NCI-H1694 treated with DMSO at 0.1 percent for 48 hours (cell line): ENCODE measurements at regions not wholly inside any gene's neighbourhood (a gene's known extent, or its start where the extent isn't known, plus 50 kb on each side); places are given as distances from the start of the nearest gene placed in this dataset.
"Not testable (repeated sequence)": the region's sequence is repeated elsewhere in the genome, so short reads cannot be mapped to it uniquely, and the experiment has no call there.

ENCODE experiments used
- DNase-seq: peaks from one replicate; lab custom pipeline; 2025; lab: John Stamatoyannopoulos, UW

DNA sequence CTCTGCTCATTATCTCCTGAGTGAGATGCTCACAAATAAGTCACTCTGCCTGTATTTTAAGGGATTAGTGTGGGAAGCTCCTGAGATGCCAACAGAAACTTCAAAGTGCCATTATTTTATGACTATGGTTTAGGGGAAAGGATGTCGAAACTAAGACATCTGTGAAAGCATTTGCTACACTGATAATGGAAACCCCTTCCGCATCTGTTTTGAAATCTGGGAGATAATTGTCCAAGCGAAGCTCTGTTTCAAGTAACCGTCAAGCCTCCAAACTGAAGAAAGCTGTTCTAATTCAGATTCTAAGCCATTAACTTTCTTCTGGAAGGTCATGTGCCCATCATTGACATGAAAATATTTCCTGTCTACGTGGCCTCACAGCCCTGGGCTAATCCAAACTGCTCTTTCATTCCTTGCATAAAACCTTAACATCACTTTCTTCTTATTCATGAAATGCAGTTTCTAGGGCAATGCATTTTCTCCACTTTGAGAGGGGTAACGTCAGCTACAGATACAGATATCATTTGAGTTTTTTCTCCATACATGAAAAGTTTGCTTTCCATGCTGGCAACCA lies 932.0 kb downstream of the C6orf118 start:
- no peak for DNase-seq

DNA sequence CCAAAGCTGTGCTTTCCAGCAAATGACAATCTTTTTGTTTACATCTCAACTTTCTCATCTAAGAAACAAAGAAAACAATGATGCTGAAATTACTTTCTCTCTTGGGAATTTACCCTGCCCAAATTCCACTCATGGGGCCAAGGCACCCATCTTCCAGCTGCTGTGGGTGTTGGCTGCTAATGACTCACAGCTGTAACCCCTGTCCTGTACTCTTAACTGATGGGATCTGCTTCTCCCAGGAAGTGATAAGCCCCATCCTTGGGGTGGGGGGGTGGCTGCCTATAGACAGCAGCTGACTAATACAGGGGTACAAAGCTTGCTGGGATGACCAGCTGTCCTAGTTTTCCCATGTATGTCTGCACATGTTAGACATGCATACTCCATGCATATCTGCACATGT lies 938.6 kb downstream of the C6orf118 start:
- DNase-seq: no peak

GRCh38 chr6:164359441-164359840 lies 944.9 kb downstream of the QKI start:
- DNase-seq: no peak

- no peak for DNase-seq
Observed at GRCh38 chr6:164359036-164359435, 944.5 kb downstream of the QKI start.

GRCh38 chr6:164356814-164357213 lies 942.3 kb downstream of the QKI start:
- DNase-seq: no peak

- DNase-seq: no peak
Observed at GRCh38 chr6:164347455-164347854, 932.9 kb downstream of the QKI start.

- DNase-seq: no peak
Observed at GRCh38 chr6:164346631-164347030, 932.1 kb downstream of the QKI start.

DNA sequence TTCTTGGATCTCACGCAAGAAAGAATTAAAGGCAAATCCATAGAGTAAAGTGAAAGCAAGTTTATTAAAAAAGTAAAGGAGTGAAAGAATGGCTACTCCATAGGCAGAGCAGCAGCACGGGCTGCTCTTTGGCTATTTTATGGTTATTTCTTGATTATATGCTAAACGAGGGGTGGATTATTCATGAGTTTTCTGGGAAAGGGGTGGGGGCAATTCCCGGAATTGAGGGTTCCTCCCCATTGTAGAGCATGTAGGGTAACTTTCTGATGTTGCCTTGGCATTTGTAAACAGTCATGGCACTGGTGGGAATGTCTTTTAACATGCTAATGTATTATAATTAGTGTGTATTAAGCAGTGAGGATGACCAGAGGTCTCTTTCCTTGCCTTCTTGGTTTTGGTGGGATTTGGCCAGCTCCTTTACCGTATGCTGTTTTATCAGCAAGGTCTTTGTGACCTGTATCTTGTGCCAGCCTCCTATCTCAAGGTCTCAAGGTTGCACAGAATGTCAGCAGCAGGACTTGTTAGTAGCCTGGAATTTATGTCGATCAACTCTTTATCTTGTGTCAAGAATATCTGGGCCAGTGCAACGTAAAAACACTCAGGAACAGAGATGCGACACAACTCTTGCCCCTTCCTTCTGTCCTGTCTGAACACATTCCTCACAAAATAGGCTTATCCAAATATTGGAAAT lies 931.4 kb downstream of the QKI start:
- DNase-seq: no peak

- DNase-seq: no peak
Observed at GRCh38 chr6:164345327-164345726, 930.8 kb downstream of the QKI start.

DNA sequence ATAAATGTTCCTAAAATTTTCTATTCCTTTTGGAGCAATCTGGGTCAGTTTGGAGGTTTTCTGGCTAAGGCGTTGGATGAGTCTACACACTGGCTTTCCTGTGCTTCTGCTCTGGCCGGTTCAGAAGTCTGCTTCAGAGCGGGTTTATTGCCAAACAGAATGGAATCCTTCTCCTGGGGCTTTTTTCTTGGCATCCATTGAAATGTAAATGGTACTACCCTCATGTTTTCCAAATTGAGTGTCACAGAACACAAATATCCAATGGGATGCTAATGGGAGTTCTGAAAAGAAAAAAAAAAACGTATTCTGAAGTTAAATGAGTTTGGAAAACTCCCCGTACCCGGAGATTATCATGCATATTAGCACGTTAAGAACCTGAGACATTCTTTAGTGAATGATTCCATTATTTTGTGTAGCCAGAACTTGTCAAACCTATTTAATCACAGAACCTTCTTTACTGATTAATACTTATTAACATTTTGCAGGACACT lies 930.3 kb downstream of the QKI start:
- no peak for DNase-seq

GRCh38 chr6:164339442-164339841 lies 924.9 kb downstream of the QKI start:
- not testable (repeated sequence) for DNase-seq

DNA sequence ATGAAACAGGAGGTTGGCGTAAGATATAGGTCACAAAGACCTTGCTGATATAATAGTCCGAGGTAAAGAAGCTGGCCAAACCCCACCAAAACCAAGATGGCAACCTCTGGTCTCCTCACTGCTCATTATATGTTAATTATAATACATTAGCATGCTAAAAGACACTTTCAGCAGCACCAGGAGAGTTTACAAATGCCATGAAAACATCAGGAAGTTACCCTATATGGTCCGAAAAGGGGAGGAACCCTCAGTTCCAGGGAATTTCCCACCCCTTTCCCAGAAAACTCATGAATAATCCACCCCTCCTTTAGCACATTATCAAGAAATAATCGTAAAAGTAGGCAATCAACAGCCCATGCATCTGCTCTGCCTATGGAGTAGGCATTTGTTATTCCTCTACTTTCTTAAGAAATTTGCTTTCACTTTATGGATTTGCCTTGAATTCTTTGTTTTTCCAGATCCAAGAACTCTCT lies 923.4 kb downstream of the QKI start:
- no peak for DNase-seq

- DNase-seq: no peak
Observed at GRCh38 chr6:164337024-164337924, 922.8 kb downstream of the QKI start.

DNA sequence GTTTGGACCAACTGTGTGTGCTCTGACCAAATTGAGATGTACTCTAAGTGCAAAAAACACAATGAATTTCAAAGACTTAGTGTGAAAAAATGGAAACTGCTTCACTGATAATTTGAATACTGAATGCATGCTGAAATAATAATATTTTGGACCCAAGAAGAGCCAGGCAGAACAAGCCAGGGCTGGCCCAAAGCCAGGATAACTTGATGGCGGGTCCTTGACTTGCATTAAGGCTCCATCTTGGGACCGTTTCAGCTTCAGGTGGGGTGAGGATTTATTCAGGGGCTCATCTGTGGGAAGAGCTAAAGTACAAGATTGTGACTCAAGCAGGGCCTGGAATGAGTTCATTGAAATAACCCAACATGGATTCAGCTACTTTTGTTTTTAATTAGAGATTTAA lies 921.9 kb downstream of the QKI start:
- no peak for DNase-seq

DNA sequence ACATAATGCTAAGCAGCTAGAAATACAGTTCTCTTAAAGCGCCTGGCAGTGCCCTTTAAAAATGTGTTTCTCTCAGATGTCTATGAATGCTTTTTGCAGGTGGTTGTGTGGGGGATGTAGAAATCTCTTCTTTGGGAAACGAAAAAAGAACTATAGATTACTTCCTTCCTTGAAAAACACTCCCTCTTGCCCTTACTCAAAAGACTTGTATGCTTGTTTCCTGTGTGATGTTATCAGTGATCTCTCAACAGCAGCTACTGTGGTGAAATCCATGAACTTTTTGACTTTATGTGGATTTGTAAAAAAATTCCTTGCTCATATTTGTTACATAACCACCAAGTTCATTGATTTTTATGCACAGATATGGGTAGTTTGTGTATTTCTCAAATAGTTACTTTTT lies 916.5 kb downstream of the QKI start:
- DNase-seq: no peak

DNA sequence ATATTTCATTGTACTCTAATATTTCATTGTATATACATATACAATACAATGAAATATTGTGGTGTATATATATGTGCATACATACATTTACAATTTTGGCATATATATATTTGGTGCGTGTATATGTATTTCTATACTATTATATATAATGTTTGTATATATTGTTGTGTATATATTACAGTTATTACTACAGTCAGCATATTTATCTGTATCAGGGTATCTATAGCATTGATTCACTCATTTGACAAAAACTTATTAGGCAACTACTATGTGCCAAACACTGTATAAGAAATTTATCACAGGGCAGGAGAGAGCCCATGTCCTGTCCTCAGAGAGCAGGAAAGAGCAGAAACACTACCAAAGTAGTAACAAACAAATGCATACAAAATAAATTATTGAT lies 910.6 kb downstream of the QKI start:
- no peak for DNase-seq

GRCh38 chr6:164322533-164322932 lies 908.0 kb downstream of the QKI start:
- no peak for DNase-seq

DNA sequence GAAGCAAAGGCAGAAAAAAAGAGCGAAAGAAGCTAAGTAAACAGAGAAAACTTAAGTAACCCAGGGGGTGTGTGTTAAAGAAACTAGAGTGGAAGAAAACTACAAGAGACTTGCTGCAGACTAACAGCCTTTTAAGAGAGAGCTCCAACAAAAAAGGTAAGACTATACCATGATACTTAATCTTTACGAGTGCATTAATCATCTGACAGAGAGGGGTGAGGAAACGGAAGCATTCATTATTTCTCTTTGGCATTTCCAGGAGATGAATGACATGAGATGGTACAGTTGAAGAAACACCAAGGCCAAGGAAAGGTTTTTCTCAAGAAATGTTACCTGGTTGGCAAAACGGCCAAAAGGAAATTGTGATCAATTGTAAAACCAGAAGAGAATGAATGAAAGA lies 906.8 kb downstream of the QKI start:
- DNase-seq: no peak

DNA sequence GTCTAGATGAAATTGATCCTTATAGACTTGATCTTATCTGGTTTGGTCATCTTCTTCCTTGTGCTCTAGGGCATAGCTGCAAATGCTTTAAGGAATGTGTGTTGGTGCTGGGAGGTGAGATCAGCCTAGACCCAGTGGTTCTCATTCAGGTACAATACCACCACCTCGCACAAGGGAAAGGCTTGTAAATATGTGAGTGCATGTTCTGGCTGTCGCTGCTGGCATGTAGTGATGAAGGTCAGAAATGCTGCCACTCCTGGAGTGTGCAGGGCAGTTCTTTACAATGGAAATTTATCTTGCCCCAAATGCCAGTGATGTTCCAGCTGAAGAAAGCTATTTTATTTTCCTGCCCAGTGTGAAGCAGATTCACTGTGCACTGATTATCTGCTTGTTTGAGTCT lies 900.9 kb downstream of the QKI start:
- no peak for DNase-seq

DNA sequence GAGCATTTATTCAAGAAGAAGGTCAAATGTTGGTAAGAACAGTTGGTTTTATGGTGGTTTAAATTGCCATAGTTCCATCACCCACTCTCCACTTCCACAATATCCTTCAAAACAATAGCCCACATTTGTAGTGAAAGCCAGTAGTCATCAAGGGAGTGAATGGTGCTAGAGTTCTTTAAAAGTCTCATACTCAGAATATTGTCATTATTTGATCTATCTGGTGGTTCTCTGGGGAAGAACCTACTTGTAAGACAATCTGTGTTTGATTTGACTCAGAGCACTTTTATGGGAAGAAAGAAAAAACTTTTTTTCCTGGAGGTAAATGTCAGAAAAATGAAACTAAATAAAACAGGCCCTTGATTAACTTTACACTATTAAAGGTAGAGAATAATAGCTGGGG lies 893.8 kb downstream of the QKI start:
- no peak for DNase-seq

DNA sequence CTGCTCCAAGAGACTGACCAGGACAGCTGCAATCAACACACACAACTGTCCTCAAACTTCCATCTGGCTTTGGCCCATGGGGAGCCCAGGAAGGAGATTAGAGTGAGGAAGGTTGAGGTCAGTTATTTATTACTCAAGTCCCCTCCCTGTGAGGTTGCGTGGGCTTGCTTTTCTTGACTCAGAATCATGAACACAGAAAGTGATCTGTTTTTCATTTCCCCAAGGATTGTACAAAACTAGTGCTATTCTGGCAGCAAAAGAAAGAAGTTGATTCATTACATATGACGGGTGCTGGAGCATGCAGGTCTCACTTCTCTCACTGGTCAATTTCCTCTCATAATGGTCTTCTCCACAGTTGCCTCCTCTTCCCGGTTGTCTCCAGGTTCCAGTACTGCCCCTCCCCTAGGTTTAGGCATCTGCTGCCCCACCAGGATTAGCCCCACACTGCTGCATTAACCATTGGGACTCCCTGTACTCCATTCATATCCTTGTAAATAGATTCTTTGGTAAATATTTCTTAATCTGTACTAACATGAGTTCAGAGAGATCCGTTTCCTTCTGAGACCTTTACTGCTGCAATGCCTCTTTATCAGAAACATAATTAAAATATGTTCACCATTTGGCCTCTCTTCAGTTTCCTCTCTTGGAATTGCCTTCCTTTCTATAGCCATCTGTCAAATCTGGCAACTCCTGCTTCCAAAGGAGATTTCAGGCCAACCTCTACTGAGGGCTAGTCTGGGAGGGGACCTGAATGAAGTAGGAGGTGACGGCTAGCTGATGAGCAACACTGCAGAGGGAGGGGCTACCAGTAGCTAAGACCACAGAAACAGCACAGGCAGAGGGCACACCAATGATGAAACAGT lies 888.8 kb downstream of the QKI start:
- DNase-seq: no peak

DNA sequence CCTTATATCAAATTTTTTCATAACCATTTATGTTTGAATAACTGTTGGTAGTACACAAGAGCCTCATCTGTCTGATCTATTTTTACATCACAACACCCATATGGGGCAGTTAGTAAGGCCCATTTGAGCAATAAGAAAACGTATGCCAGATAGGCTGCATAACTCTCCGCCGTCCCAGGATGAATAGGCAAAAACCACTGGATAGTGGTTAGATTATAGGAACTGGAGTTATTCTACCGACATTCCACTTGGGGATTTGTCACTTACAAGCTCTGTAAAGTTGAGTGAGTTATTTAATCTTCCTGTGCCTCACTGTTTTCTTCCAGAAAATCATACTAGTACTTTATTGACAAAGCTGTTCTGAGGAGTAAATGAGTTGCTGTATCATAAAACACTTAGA lies 881.9 kb downstream of the QKI start:
- no peak for DNase-seq
